Mesendoderm (in vitro differentiated cells): ENCODE measurements at regions not wholly inside any gene's neighbourhood (a gene's known extent, or its start where the extent isn't known, plus 50 kb on each side); places are given as distances from the start of the nearest gene placed in this dataset.
A peak's percentile ranks its signal among the peaks of the same experiment; 100 is the strongest.

Experiments used
- DNase-seq: peaks from one replicate; pipeline ENCODE4 v3.0.0; 2013
- H2AK5ac ChIP-seq: 2 replicates; pipeline ENCODE4 v1.6.1; 2013; ENCODE audit warnings: low read length, inconsistent platforms
- H2BK120ac ChIP-seq: 2 replicates; pipeline ENCODE4 v1.6.1; 2013; ENCODE audit warnings: low read depth, mild to moderate bottlenecking, low read length, moderate library complexity, mixed read lengths
- H2BK15ac ChIP-seq: replicated peaks from 2 replicates; pipeline ENCODE4 v1.6.1; 2013; ENCODE audit warnings: low read depth, mild to moderate bottlenecking, moderate library complexity
- H2BK5ac ChIP-seq: 2 replicates; pipeline ENCODE4 v1.6.1; 2013; ENCODE audit warnings: low read length, inconsistent platforms
- H3K18ac ChIP-seq: 2 replicates; pipeline ENCODE4 v1.6.1; 2013; ENCODE audit warnings: mild to moderate bottlenecking, low read length, mixed read lengths
- H3K23ac ChIP-seq: one replicate; pipeline ENCODE4 v1.6.1; 2013; ENCODE audit warnings: low read length
- H3K27ac ChIP-seq: 2 replicates; pipeline ENCODE4 v1.5.1; 2013; ENCODE audit warnings: low read depth, mild to moderate bottlenecking, inconsistent platforms, low read length, moderate library complexity
- H3K27me3 ChIP-seq: 2 replicates; pipeline ENCODE4 v1.6.1; 2013; ENCODE audit warnings: low read length, control low read depth, mild to moderate bottlenecking, inconsistent platforms; ENCODE audit not compliant: insufficient read depth, poor library complexity
- H3K36me3 ChIP-seq: 2 replicates; pipeline ENCODE4 v1.6.1; 2013; ENCODE audit warnings: low read length, inconsistent platforms; ENCODE audit not compliant: control insufficient read depth, insufficient read depth
- H3K4ac ChIP-seq: one replicate; pipeline ENCODE4 v1.6.1; 2013; ENCODE audit warnings: low read depth, mild to moderate bottlenecking, low read length, moderate library complexity
- H3K4me1 ChIP-seq: 2 replicates; pipeline ENCODE4 v1.6.1; 2013; ENCODE audit warnings: low read depth, low read length, inconsistent platforms; ENCODE audit not compliant: control insufficient read depth
- H3K4me2 ChIP-seq: 2 replicates; pipeline ENCODE4 v1.6.1; 2013; ENCODE audit warnings: low read length
- H3K4me3 ChIP-seq: 2 replicates; pipeline ENCODE4 v1.5.1; 2013; ENCODE audit warnings: mild to moderate bottlenecking, low read length
- H3K56ac ChIP-seq: one replicate; pipeline ENCODE4 v1.6.1; 2013; ENCODE audit warnings: low read length
- H3K79me1 ChIP-seq: 2 replicates; pipeline ENCODE4 v1.6.1; 2013; ENCODE audit warnings: low read length, inconsistent platforms
- H3K79me2 ChIP-seq: 2 replicates; pipeline ENCODE4 v1.6.1; 2013; ENCODE audit warnings: mild to moderate bottlenecking, low read length; ENCODE audit not compliant: control insufficient read depth, insufficient read depth
- H3K9ac ChIP-seq: 2 replicates; pipeline ENCODE4 v1.6.1; 2013; ENCODE audit warnings: low read length, inconsistent platforms
- H4K5ac ChIP-seq: one replicate; pipeline ENCODE4 v1.6.1; 2013; ENCODE audit warnings: low read length
- H4K8ac ChIP-seq: one replicate; pipeline ENCODE4 v1.6.1; 2013; ENCODE audit warnings: low read depth, mild to moderate bottlenecking, control low read depth, low read length, moderate library complexity
- WGBS: extraction: QIAGEN DNeasy Blood & Tissue Kit; methylation state at CpG from one replicate; pipeline ENCODE4 v1.1.7; 2013; ENCODE audit warnings: low lambda C conversion rate, missing lambda C conversion rate; ENCODE audit not compliant: insufficient coverage; ENCODE audit errors: extremely low coverage; 5-methylcytosine and 5-hydroxymethylcytosine counted together

GRCh38 chr14:86944434-86944833, 1048.5 kb downstream of the GALC start:
- Histone ChIP-seq H3K27me3 (no peaks in the 10 kb centered on the region), H2BK15ac (no peak overlapping the region), H3K4me2 (no peak overlapping the region), H4K5ac (no peak overlapping the region), H3K23ac (no peak overlapping the region), H2BK120ac (no peak overlapping the region), H2BK5ac (no peak overlapping the region), H3K4me1 (no peaks in the 10 kb centered on the region), H3K4me3 (no peak overlapping the region), H3K9ac (no peak overlapping the region), H3K18ac (no peak overlapping the region), H3K79me1 (no peaks in the 10 kb centered on the region), H2AK5ac (no peak overlapping the region), H3K36me3 (no peaks in the 10 kb centered on the region), H3K56ac (no peak overlapping the region), H3K4ac (no peak overlapping the region), H4K8ac (no peak overlapping the region), H3K27ac (no peak overlapping the region), H3K79me2 (no peaks in the 10 kb centered on the region)
- WGBS: no CpG with 5 or more reads among the region's 5 CpGs
- DNase-seq: peak; percentile 36

GRCh38 chr14:86943391-86944365, 1049.3 kb downstream of the GALC start:
- Histone ChIP-seq H2AK5ac (no peak overlapping the region), H3K27me3 (no peaks in the 10 kb centered on the region), H3K27ac (no peak overlapping the region), H3K4me2 (no peak overlapping the region), H4K5ac (no peak overlapping the region), H3K36me3 (no peaks in the 10 kb centered on the region), H2BK15ac (no peak overlapping the region), H3K9ac (no peak overlapping the region), H2BK5ac (no peak overlapping the region), H2BK120ac (no peak overlapping the region), H3K56ac (no peak overlapping the region), H3K18ac (no peak overlapping the region), H3K4ac (no peak overlapping the region), H4K8ac (no peak overlapping the region), H3K23ac (no peak overlapping the region), H3K79me1 (no peaks in the 10 kb centered on the region), H3K4me1 (no peaks in the 10 kb centered on the region), H3K79me2 (no peaks in the 10 kb centered on the region), H3K4me3 (no peak overlapping the region)
- 100% methylated on average over 1 of the region's 5 CpGs for WGBS
- DNase-seq: no peak

- Histone ChIP-seq H3K27ac (no peak overlapping the region), H3K4me1 (no peaks in the 10 kb centered on the region), H3K4ac (no peak overlapping the region), H3K4me3 (no peak overlapping the region), H2BK120ac (no peak overlapping the region), H3K23ac (no peak overlapping the region), H3K4me2 (no peak overlapping the region), H4K5ac (no peak overlapping the region), H3K79me1 (no peaks in the 10 kb centered on the region), H3K27me3 (no peaks in the 10 kb centered on the region), H3K18ac (no peak overlapping the region), H2BK5ac (no peak overlapping the region), H3K36me3 (no peaks in the 10 kb centered on the region), H3K79me2 (no peaks in the 10 kb centered on the region), H2AK5ac (no peak overlapping the region), H4K8ac (no peak overlapping the region), H2BK15ac (no peak overlapping the region), H3K56ac (no peak overlapping the region), H3K9ac (no peak overlapping the region)
- peak; percentile 11 for DNase-seq
- no CpG with 5 or more reads among the region's 4 CpGs for WGBS
Measured at GRCh38 chr14:86942936-86943335, 1050.0 kb downstream of the GALC start.

GRCh38 chr14:86940106-86940505, 1052.9 kb downstream of the GALC start:
- Histone ChIP-seq H3K56ac (peak overlapping the region; percentile 17), H2BK120ac (no peak overlapping the region), H3K27me3 (no peaks in the 10 kb centered on the region), H3K79me1 (no peaks in the 10 kb centered on the region), H3K4me1 (no peaks in the 10 kb centered on the region), H3K9ac (no peak overlapping the region), H2BK15ac (no peak overlapping the region), H4K5ac (no peak overlapping the region), H2BK5ac (no peak overlapping the region), H3K79me2 (no peaks in the 10 kb centered on the region), H3K4me2 (no peak overlapping the region), H3K18ac (no peak overlapping the region), H2AK5ac (no peak overlapping the region), H3K23ac (no peak overlapping the region), H3K4me3 (no peak overlapping the region), H3K36me3 (no peaks in the 10 kb centered on the region), H4K8ac (no peak overlapping the region), H3K4ac (no peak overlapping the region), H3K27ac (no peak overlapping the region)
- DNase-seq: no peak
- WGBS: no CpG with 5 or more reads among the region's 2 CpGs

- Histone ChIP-seq H3K4ac (no peak overlapping the region), H3K27ac (no peak overlapping the region), H2BK15ac (no peak overlapping the region), H3K4me3 (no peak overlapping the region), H3K4me1 (no peaks in the 10 kb centered on the region), H3K4me2 (no peak overlapping the region), H3K79me1 (no peaks in the 10 kb centered on the region), H3K36me3 (no peaks in the 10 kb centered on the region), H3K9ac (no peak overlapping the region), H2BK120ac (no peak overlapping the region), H4K5ac (no peak overlapping the region), H3K18ac (peak overlapping the region; percentile 14), H3K79me2 (no peaks in the 10 kb centered on the region), H2BK5ac (no peak overlapping the region), H2AK5ac (no peak overlapping the region), H4K8ac (no peak overlapping the region), H3K56ac (no peak overlapping the region), H3K27me3 (no peaks in the 10 kb centered on the region), H3K23ac (no peak overlapping the region)
- WGBS: no CpG with 5 or more reads among the region's 8 CpGs
- no peak for DNase-seq
Measured at GRCh38 chr14:86938320-86938719, 1054.7 kb downstream of the GALC start.
